ENCODE measurements at regions not wholly inside any gene's neighbourhood (a gene's known extent, or its start where the extent isn't known, plus 50 kb on each side); places are given as distances from the start of the nearest gene placed in this dataset.

GRCh38 chr1:50271968-50272578, 151.2 kb downstream of the DMRTA2 start:
- TF ChIP-seq SIN3A (IDR thresholded peaks at IDR 0.05; ENCODE audit: borderline replicate concordance, insufficient read depth, low read depth, low read length) (no peak), REST (IDR thresholded peaks at IDR 0.05; ENCODE audit: insufficient read depth in 1 of 2, low read depth in 2 of 2, low read length in 1 of 2) (no peak), POLR2AphosphoS5 (IDR thresholded peaks at IDR 0.05; ENCODE audit: low read depth, low read length) (no peak)
- TF ChIP-seq, protein P1, sequence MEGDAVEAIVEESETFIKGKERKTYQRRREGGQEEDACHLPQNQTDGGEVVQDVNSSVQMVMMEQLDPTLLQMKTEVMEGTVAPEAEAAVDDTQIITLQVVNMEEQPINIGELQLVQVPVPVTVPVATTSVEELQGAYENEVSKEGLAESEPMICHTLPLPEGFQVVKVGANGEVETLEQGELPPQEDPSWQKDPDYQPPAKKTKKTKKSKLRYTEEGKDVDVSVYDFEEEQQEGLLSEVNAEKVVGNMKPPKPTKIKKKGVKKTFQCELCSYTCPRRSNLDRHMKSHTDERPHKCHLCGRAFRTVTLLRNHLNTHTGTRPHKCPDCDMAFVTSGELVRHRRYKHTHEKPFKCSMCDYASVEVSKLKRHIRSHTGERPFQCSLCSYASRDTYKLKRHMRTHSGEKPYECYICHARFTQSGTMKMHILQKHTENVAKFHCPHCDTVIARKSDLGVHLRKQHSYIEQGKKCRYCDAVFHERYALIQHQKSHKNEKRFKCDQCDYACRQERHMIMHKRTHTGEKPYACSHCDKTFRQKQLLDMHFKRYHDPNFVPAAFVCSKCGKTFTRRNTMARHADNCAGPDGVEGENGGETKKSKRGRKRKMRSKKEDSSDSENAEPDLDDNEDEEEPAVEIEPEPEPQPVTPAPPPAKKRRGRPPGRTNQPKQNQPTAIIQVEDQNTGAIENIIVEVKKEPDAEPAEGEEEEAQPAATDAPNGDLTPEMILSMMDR (IDR thresholded peaks at IDR 0.05), result peak; percentile 86

All from Panc1 (cell line).